Activated T-cell treated with anti-CD3 and anti-CD28 coated beads for 48 hours (primary cell): ENCODE measurements at regions not wholly inside any gene's neighbourhood (a gene's known extent, or its start where the extent isn't known, plus 50 kb on each side); places are given as distances from the start of the nearest gene placed in this dataset.
A peak's percentile ranks its signal among the peaks of the same experiment; 100 is the strongest.

Experiments
- DNase-seq: peaks from one replicate; pipeline ENCODE4 v3.0.0-alpha.2; 2020; ENCODE audit warnings: low read depth

DNA sequence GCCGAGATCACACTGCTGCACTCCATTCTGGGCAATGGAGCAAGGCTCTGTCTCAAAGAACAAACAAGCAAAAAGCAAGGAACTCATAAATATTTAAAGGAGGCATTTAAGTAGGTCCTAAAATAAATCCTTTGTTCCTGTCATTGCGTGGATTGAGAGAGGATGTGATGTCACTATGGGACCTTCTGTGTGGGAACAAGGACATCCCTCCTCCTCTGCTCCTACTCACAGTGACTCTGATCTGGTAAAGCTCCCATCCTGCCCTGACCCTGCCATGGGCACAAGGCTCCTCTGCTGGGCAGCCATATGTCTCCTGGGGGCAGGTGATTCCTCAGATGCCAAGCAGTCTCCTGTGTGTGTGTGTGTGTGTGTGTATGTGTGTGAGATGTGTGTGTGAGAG is 74.1 kb upstream of the PRSS58 start:
- DNase-seq = no peak

DNA sequence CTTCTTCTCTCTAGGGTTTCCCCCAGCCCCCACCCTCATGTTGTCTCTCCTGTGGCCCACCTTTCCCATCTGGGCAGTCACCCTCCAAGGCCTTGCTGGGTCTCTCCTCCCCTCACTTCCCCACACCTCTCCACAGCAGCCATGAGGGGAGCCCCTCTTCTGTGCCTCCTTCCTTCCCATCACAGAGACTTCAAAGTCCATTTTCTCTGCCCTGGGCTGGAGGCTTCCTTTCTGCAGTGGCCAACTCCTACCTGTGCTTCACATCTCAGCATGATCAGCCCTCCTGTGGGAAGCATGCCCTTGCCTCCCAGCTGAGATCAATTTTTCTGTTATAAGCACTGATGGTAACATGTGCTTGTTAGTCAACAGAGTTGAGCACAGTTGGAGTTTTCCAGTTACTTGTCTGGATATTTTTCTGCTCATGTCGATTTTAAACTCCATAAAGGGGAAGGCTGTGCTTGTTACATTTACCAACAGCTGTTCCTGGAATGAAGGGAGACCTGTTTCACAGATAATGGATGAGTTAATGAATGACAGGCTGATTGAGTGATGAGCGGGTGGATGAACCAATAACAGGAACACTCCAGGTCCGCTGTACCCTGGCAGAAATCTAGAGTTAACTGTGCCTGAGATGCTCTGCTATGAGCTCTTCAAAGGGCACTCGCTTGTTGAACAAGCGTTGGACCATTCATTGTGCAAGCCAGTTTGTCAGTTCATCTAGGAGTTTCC is 71.4 kb upstream of the PRSS58 start:
- DNase-seq = no peak

GRCh38 chr7:142328551-142328950 is 70.7 kb upstream of the PRSS58 start:
- DNase-seq = no peak

DNA sequence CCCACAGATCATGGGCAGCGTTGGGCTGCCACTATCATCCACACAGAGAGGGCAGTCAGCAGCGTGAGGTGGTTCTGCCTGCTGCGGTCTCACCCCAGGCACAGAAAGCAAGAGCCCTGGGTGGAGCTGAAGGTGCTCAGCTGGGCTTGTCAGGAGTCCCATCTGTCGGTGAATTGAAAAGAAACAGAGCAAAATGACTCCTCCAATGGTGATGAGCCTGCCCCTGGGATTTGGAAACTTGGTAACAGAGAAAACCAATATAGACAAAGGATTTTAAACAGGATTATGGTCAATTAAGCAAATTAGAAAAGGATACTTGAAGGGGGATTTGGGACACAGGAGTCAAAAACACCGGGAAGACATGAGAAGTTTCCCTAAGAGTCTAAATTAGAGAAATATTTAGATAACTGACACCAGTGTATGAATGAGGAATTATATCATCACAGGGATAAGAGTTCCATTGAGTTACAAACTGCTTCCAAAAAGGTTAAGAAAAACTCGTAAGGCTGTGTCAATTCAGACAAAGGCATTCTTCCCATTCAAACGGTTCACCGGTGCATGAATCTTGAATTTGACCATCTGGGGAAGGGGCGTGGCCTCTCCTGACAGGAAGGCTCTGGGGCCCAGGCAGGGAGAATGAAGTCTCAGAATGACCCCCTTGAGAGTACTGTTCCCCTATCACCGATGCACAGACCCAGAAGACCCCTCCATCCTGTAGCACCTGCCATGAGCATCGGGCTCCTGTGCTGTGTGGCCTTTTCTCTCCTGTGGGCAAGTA is 70.0 kb upstream of the PRSS58 start:
- no peak for DNase-seq

DNA sequence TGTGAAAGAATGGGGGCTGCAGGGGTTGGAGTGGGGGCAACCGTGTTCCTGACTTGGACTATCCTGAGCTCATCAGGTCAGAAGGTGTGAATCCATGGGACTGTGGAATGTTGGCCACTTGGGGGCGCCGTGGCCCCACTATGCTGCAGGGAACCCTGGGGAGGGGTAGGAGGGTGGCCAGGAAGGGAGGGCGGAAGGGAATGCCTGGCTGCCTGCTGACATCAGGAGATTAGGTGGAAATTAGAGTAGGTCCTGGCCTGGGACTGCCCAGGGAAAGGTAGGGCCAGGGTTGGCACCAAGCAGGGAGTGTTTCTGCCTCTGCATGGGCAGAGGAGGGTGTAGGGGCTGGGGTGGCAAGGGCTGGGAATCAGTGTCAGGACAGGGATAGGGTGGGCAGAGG is 65.8 kb upstream of the PRSS58 start:
- DNase-seq = peak; percentile 49

DNA sequence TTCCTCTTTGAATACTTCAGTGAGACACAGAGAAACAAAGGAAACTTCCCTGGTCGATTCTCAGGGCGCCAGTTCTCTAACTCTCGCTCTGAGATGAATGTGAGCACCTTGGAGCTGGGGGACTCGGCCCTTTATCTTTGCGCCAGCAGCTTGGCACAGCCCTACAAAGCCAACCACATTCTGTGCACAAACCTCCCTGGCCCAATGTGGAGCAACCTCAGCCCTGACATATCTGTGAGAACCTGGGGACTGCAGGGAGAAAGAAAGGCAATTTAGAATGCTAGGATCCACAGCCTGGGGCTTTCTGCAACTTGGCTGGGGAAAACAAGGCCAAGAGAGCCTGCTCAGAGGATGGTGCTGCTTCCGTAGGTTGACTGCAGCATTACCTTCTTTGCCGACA is 63.5 kb upstream of the PRSS58 start:
- no peak for DNase-seq

DNA sequence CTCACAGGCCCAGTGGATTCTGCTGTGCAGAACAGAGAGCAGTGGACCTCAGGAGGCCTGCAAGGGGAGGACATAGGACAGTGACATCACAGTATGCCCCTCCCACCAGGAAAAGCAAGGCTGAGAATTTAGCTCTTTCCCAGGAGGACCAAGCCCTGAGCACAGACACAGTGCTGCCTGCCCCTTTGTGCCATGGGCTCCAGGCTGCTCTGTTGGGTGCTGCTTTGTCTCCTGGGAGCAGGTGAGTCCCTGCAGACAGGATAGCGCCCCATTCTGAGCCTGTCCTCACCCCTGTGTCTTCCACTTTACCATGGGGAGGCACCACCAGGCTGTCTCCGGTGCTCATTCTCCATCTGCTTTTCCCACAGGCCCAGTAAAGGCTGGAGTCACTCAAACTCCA is 63.0 kb upstream of the PRSS58 start:
- no peak for DNase-seq

- peak; percentile 29 for DNase-seq
Observed at GRCh38 chr7:142319970-142320369, 62.1 kb upstream of the PRSS58 start.

DNA sequence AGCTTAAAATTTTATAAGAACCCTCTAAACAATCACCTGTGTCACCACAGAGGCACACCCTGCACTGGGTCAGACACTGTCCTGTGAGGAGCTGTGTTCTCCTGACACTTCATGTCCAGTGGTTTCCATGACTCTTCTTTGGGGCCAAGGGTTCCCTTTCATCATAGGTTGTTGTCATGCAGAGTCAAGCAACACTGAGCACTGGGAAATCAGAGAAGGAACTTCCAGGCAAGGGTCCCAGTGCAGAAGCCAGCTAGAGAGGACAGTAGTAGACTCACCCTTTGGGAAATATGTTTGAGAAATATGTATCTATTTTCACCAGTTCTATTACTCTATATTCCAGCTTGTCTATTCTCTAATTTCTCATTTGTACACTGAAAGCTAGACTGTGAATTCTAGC is 56.4 kb upstream of the PRSS58 start:
- DNase-seq = no peak

DNA sequence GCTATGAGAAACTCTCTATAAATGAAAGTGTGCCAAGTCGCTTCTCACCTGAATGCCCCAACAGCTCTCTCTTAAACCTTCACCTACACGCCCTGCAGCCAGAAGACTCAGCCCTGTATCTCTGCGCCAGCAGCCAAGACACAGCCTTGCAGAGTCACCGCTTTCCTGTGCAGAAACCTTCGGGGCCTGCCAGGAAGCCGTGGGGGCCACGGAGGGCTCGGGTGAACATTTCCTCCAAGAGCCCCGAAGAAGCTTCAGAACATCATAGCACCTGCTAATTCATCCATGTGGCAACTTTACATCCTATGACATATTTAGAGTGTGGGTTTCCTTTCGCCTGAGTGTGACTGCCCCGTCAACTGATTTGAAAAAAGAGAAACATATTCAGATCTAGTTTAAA is 55.7 kb upstream of the PRSS58 start:
- DNase-seq = no peak

DNA sequence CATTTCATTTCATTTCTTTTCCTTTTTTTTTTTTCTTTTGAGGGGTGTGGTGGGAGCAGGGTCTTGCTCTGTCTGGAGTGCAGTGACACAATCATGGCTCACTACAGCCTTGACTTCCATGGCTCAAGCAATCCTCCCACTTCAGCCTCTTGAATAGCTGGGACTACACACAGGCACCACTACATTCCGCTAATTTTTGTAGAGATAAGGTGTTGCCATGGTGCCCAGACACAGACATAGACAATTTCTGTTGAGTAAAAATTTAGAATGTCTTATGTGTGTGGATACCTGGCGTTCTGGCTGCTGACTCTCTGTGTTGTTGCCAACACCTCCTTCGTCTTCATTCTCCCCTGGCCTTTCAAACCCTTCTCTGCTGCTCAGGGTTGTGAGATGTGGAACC is 54.0 kb upstream of the PRSS58 start:
- no peak for DNase-seq

GRCh38 chr7:142308918-142309317 is 51.1 kb upstream of the PRSS58 start:
- no peak for DNase-seq

DNA sequence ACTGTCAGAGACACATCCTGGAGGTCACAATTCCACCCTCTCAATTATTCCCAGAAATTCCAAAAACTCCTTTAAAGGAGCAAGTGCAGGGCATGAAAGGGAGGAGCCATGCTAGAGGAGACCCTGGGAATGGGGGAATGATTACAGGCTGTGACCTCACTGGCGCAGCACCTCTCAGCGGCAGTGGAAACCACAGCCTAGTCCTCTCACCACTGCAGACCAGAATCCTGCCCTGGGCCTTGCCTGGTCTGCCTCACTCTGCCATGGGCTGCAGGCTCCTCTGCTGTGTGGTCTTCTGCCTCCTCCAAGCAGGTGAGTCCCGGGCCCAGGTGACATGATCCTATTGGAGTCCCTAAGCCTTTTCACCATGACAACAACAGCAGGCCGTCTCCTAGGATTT is 50.5 kb upstream of the PRSS58 start:
- DNase-seq = no peak
